H1 (cell line): ENCODE measurements at regions not wholly inside any gene's neighbourhood (a gene's known extent, or its start where the extent isn't known, plus 50 kb on each side); places are given as distances from the start of the nearest gene placed in this dataset.

Source experiments
- CTCF ChIP-seq, 3 experiments: IDR thresholded peaks; 1 replicate in 2 of 3; 2 replicates in 1 of 3; pipeline versions ENCODE4 v1.5.1 to v1.6.1; 2011; ENCODE audit warnings: low read length in 3 of 3, mild to moderate bottlenecking in 3 of 3, inconsistent platforms in 2 of 3, low read depth in 1 of 3, moderate library complexity in 1 of 3; ENCODE audit not compliant: insufficient read depth in 1 of 3; ENCODE audit errors: control extremely low read depth in 1 of 3
- EZH2 ChIP-seq: fragments of 200-600 bp; sonication (generic); IDR thresholded peaks from 2 replicates; pipeline ENCODE4 v1.7.1; 2012; ENCODE audit warnings: low read depth, mild to moderate bottlenecking, moderate library complexity, low read length, inconsistent platforms; ENCODE audit not compliant: severe bottlenecking
- GABPA ChIP-seq: IDR thresholded peaks from 2 replicates; pipeline ENCODE4 v1.6.1; 2011; ENCODE audit warnings: mild to moderate bottlenecking, low read length, moderate library complexity, borderline replicate concordance; ENCODE audit not compliant: insufficient read depth

- no peak for TF ChIP-seq EZH2
- TF ChIP-seq CTCF (IDR thresholded peaks at IDR 0.05; ENCODE audit: control extremely low read depth in 1 of 3, insufficient read depth in 1 of 3, low read depth in 1 of 3, low read length in 3 of 3): no peak
- TF ChIP-seq GABPA: no peak
Observed at GRCh38 chr1:88210103-88210787, 473.8 kb upstream of the PKN2 start.
